ENCODE measurements at regions not wholly inside any gene's neighbourhood (a gene's known extent, or its start where the extent isn't known, plus 50 kb on each side); places are given as distances from the start of the nearest gene placed in this dataset.

GRCh38 chr2:171626949-171627348, 60.3 kb upstream of the DYNC1I2 start:
- Histone ChIP-seq H3K79me2 (ENCODE audit: control insufficient read depth in 1 of 2, insufficient read depth in 2 of 2, low read length in 2 of 2) (no peaks in the 10 kb centered on the region), H2BK20ac (ENCODE audit: low read length) (no peak overlapping the region), H3K27ac (ENCODE audit: low read depth, low read length) (no peak overlapping the region), H3K4me1 (replicated peaks in 1 of 4; ENCODE audit: control insufficient read depth in 3 of 4, insufficient read depth in 4 of 4, low read length in 3 of 4) (no peaks in the 10 kb centered on the region), H4K8ac (ENCODE audit: extremely low read depth, insufficient read depth, low read length) (no peak overlapping the region), H3K14ac (ENCODE audit: insufficient read length) (no peak overlapping the region), H2AFZ (ENCODE audit: low read length) (no peak overlapping the region), H3K23ac (ENCODE audit: insufficient read length) (no peak overlapping the region), H2BK15ac (ENCODE audit: low read length) (no peak overlapping the region), H3K9me3 (ENCODE audit: insufficient read depth in 2 of 2, low read depth in 1 of 2, low read length in 1 of 2) (peaks cover 23 to 34% of the 10 kb centered on the region in 2 experiments), H3K4me2 (ENCODE audit: insufficient read depth in 1 of 2, low read depth in 2 of 2, low read length in 2 of 2) (no peak overlapping the region), H4K5ac (ENCODE audit: insufficient read length, low read depth, low read length) (no peak overlapping the region), H3K79me1 (ENCODE audit: low read depth, low read length) (no peaks in the 10 kb centered on the region), H3K56ac (replicated peaks; ENCODE audit: insufficient read length, low read depth, low read length) (no peak overlapping the region), H3K9ac (replicated peaks in 1 of 4; ENCODE audit: extremely low read depth in 1 of 4, low read depth in 3 of 4, low read length in 3 of 4) (no peak overlapping the region), H2BK12ac (ENCODE audit: low read depth, low read length) (no peak overlapping the region), H3K4me3 (ENCODE audit: extremely low read depth in 1 of 4, insufficient read depth in 2 of 4, low read depth in 3 of 4, low read length in 4 of 4) (no peak overlapping the region), H3K23me2 (ENCODE audit: low read depth, low read length) (no peaks in the 10 kb centered on the region), H4K20me1 (replicated peaks in 1 of 2; ENCODE audit: control insufficient read depth in 1 of 2, insufficient read depth in 2 of 2, low read length in 2 of 2) (no peaks in the 10 kb centered on the region), H2BK5ac (ENCODE audit: low read depth, low read length) (no peak overlapping the region), H2BK120ac (replicated peaks; ENCODE audit: low read depth, low read length) (no peak overlapping the region), H3K36me3 (ENCODE audit: control insufficient read depth in 2 of 4, insufficient read depth in 4 of 4, low read length in 3 of 4) (peaks cover 0 to 4% (median 0%) of the 10 kb centered on the region in 4 experiments; a peak in 1 of 8 replicates), H3K27me3 (replicated peaks in 1 of 4; ENCODE audit: control insufficient read depth in 3 of 4, extremely low read depth in 1 of 4, insufficient read depth in 3 of 4, low read length in 3 of 4) (no peaks in the 10 kb centered on the region), H3K18ac (ENCODE audit: extremely low read depth, low read length) (no peak overlapping the region), H2AK5ac (ENCODE audit: low read depth, low read length) (no peak overlapping the region), H4K91ac (replicated peaks; ENCODE audit: insufficient read length, low read length) (no peak overlapping the region), H3K4ac (replicated peaks; ENCODE audit: insufficient read length, low read depth, low read length) (no peak overlapping the region)
- FAIRE-seq (no peak), DNase-seq (ENCODE audit: low read depth in 1 of 2, low spot score in 2 of 2) (no peak)
- ChIA-PET CTCF (ENCODE audit: partially characterized antibody) (interaction anchor here (0.7 to 1.3 kb wide), 4 partner anchors 13 to 487 kb away, joined by 3 to 5 read pairs (median 3); no protein-coding TSS in a partner anchor), POLR2A (ENCODE audit: partially characterized antibody) (no interaction called here)
- WGBS, 2 experiments (ENCODE audit: extremely low coverage in 1 of 2, insufficient coverage in 1 of 2, insufficient read length in 1 of 2, insufficient replicate concordance in 2 of 2, low coverage in 1 of 2, low lambda C conversion rate in 2 of 2, missing lambda C conversion rate in 1 of 2): 79% methylated on average over 6 of the region's 6 CpGs; no CpG with 5 or more reads in 1 of the 2 experiments
- TF ChIP-seq ATF3 (IDR thresholded peaks at IDR 0.05; ENCODE audit: insufficient read depth, low read depth, low read length): no peak
- no peak for TF ChIP-seq TAF7 (optimal IDR thresholded peaks at IDR 0.05; ENCODE audit: borderline replicate concordance, low read depth, low read length)
- TF ChIP-seq RBBP5 (IDR thresholded peaks at IDR 0.05; ENCODE audit: borderline replicate concordance, low read depth, low read length): no peak
- no peak for TF ChIP-seq CHD1 (IDR thresholded peaks at IDR 0.05; ENCODE audit: low read depth, low read length)
- no peak for TF ChIP-seq KDM5A (IDR thresholded peaks at IDR 0.05; ENCODE audit: low read length)
- TF ChIP-seq SP1 (IDR thresholded peaks at IDR 0.05; ENCODE audit: low read depth, low read length): no peak
- no peak for TF ChIP-seq SIN3A (conservative IDR thresholded peaks at IDR 0.05 in 1 of 2, IDR thresholded peaks at IDR 0.05 in 1 of 2; ENCODE audit: low read depth in 1 of 2, low read length in 2 of 2)
- TF ChIP-seq CEBPB (IDR thresholded peaks at IDR 0.05; ENCODE audit: low read depth, low read length): no peak
- TF ChIP-seq CHD2 (IDR thresholded peaks at IDR 0.05; ENCODE audit: low read length): no peak
- TF ChIP-seq GTF2F1 (IDR thresholded peaks at IDR 0.05; ENCODE audit: borderline replicate concordance, low read depth, low read length): no peak
- TF ChIP-seq TCF12 (IDR thresholded peaks at IDR 0.05; ENCODE audit: low read depth, low read length): no peak
- TF ChIP-seq YY1 (IDR thresholded peaks at IDR 0.05; ENCODE audit: low read depth, low read length): no peak
- TF ChIP-seq BACH1 (IDR thresholded peaks at IDR 0.05; ENCODE audit: low read length): no peak
- TF ChIP-seq JUN (IDR thresholded peaks at IDR 0.05; ENCODE audit: low read depth, low read length): no peak
- no peak for TF ChIP-seq NRF1 (IDR thresholded peaks at IDR 0.05; ENCODE audit: low read depth, low read length)

All from H1 (cell line).